ENCODE measurements at regions not wholly inside any gene's neighbourhood (a gene's known extent, or its start where the extent isn't known, plus 50 kb on each side); places are given as distances from the start of the nearest gene placed in this dataset.
"Not testable (repeated sequence)": the region's sequence is repeated elsewhere in the genome, so short reads cannot be mapped to it uniquely, and the experiment has no call there.

DNA sequence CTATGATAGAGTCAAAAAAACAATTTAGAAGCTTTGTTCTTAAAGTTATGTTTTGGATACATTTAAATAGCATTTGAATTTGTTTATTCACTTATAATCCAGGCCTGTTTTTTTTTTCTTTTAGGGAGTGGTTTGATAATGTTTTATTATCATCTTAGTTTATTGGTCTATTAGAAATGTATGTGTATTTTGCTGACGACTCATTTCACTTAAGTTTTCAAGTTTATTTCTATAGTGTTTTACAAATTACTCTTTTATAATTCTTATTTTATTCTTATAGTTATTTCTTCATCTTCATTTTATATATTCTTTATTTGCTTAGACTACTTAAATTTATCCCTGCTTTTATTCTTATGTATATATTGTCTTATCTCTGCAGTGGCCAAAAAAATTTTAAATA is 804.5 kb downstream of the NR4A2 start:
- intact Hi-C loops (cut with micrococcal nuclease): no loop called here
- H3K4me3 Mint-ChIP-seq: no peak overlapping the region
- H3K27ac Mint-ChIP-seq: no peak overlapping the region
- H3K4me1 Mint-ChIP-seq (ENCODE audit: low read depth): no peaks in the 10 kb centered on the region
- no peaks in the 10 kb centered on the region for H3K36me3 Mint-ChIP-seq (ENCODE audit: low read depth)
- H3K27me3 Mint-ChIP-seq: no peaks in the 10 kb centered on the region
- peaks cover 15% of the 10 kb centered on the region for H3K9me3 Mint-ChIP-seq

DNA sequence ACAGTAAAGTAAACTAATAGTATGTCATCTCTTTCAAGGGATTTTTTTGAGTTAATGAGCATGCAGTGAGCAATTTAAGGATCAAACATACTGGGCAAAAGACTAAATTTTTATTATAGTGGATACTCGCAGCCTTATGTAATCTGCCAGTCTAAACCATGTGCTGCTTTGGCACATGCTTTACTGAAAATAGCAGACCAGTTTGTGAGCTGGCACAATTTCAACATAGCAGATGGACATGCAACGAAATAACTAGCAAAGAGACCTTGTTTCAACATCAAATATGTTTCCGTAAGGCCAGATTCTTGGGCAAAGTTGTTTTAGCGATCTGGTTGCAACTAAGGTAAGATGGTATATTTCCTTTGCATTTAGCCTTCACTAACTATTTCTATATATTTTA is 807.3 kb downstream of the NR4A2 start:
- Mint-ChIP-seq H3K27ac (no peak overlapping the region), H3K27me3 (no peaks in the 10 kb centered on the region), H3K9me3 (peaks cover 17% of the 10 kb centered on the region), H3K4me3 (no peak overlapping the region), H3K36me3 (ENCODE audit: low read depth) (no peaks in the 10 kb centered on the region), H3K4me1 (ENCODE audit: low read depth) (no peaks in the 10 kb centered on the region)
- intact Hi-C loops (cut with micrococcal nuclease): no loop called here

DNA sequence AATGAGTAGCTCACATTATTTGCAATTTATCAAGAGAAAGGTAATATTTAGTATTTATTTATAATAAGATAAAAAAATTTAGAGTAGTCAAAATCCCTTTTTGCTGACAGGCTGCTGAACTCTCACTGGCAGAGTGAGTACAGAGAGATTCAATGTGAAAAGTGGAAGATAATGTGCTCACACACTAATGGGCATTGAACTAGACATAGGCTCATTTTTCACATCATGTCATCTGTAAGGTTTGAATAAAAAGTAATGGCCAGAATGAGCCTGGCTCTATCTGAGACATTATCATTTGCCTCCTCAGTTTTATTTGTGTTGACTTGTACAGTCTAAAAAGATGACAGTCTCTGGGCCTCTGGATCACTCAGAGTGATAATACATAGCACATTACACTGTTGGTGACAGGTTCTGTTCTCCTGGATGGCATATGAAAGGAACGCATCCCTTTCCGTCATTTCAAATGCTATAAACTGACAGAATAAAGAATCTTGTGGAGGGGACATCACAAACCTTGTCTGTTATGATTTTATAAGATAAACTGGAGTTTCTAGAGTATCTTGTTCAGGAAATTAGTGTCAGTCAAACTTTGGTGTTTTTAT is 812.9 kb downstream of the NR4A2 start:
- Mint-ChIP-seq H3K9me3 (peaks cover 5% of the 10 kb centered on the region), H3K27ac (no peak overlapping the region), H3K4me3 (no peak overlapping the region), H3K27me3 (no peaks in the 10 kb centered on the region), H3K4me1 (ENCODE audit: low read depth) (no peaks in the 10 kb centered on the region), H3K36me3 (ENCODE audit: low read depth) (no peaks in the 10 kb centered on the region)
- intact Hi-C loops (cut with micrococcal nuclease): no loop called here

DNA sequence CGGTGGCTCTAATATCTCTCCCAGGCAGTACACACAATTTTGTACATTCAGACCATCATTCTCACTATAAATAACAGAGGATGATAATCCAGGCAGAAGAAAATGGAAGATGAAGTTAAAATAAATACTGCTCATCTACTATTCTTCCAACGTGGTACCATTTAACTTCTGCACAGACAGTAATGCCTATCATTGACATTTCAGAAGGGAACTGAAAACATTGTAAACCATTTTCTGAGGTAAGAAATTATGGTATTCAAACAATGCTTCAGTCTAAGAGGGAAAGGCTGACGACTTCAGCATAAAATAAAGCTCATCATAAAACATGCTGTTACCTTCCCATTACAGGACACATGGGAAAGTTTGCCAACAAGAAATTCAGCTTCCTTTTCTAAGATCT is 814.4 kb downstream of the NR4A2 start:
- Mint-ChIP-seq H3K27ac (no peak overlapping the region), H3K36me3 (ENCODE audit: low read depth) (no peaks in the 10 kb centered on the region), H3K4me1 (ENCODE audit: low read depth) (no peaks in the 10 kb centered on the region), H3K9me3 (peaks cover 5% of the 10 kb centered on the region), H3K4me3 (no peak overlapping the region), H3K27me3 (no peaks in the 10 kb centered on the region)
- intact Hi-C loops (cut with micrococcal nuclease): no loop called here

DNA sequence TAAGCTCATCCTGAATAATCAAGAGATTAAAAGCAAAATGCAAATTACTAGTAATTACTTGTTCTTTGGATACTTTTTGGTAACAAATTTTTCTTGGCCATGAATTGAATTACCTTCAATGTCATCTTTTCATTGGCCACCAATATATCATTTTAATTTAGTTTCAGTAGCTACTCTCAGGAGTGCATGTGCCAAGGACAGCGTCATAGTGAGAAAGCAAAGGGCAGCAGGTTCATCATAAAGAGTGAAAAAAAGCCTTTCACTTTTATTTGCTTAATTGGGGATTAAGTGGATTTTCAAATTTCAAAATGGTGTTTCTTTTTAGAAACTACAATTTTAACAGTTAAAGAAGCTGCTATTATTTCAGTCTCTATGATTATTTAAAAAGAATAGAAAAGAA is 815.2 kb downstream of the NR4A2 start:
- H3K27ac Mint-ChIP-seq: no peak overlapping the region
- H3K4me3 Mint-ChIP-seq: no peak overlapping the region
- H3K4me1 Mint-ChIP-seq (ENCODE audit: low read depth): no peaks in the 10 kb centered on the region
- H3K9me3 Mint-ChIP-seq: peaks cover 5% of the 10 kb centered on the region
- H3K27me3 Mint-ChIP-seq: no peaks in the 10 kb centered on the region
- H3K36me3 Mint-ChIP-seq (ENCODE audit: low read depth): no peaks in the 10 kb centered on the region
- intact Hi-C loops (cut with micrococcal nuclease): no loop called here

DNA sequence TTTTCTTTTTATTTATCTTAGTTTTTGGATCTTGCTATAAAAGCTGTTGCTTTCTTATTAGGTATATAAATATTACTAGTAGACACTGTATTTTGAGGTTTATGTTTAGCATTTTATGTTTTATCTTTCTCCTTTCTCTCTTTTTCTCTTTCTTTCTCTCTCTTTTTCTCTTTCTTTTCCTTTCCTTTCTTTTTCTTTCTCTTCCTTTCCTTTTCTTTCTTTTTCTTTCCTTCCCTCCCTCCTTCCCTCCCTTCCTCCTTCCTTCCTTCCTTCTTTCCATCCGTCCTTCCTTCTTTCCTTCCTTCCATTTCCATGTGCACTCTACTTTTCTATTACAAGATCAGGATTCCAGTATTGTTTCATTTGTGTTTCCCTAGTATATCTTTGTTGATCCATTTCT is 814.8 kb downstream of the KCNJ3 start:
- intact Hi-C loops (cut with micrococcal nuclease): no loop called here
- no peaks in the 10 kb centered on the region for H3K9me3 Mint-ChIP-seq
- no peaks in the 10 kb centered on the region for H3K36me3 Mint-ChIP-seq (ENCODE audit: low read depth)
- H3K4me3 Mint-ChIP-seq: no peak overlapping the region
- no peak overlapping the region for H3K27ac Mint-ChIP-seq
- no peaks in the 10 kb centered on the region for H3K4me1 Mint-ChIP-seq (ENCODE audit: low read depth)
- no peaks in the 10 kb centered on the region for H3K27me3 Mint-ChIP-seq

DNA sequence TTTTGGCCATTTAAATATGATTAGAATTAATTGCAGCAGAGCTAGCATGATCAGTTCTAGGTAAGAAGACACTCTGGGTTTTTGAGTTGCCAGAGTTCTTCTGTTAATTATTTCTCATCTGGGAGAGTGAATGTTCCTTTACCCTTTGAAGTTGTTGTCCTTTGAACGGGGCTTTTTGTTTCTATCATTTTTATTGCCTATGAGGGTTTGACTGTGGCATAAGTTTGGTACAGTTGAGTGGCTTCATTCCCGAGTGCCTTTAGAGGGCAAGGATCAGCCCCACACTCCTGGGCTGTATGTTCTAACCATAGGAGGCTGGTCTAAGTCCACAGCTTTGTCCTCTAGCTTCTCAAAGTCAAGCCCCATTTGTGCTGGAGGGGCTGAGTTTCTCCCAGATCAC is 804.3 kb downstream of the KCNJ3 start:
- peaks cover 35% of the 10 kb centered on the region for H3K9me3 Mint-ChIP-seq
- H3K36me3 Mint-ChIP-seq (ENCODE audit: low read depth): no peaks in the 10 kb centered on the region
- no peaks in the 10 kb centered on the region for H3K4me1 Mint-ChIP-seq (ENCODE audit: low read depth)
- intact Hi-C loops (cut with micrococcal nuclease): no loop called here
- H3K27me3 Mint-ChIP-seq: no peaks in the 10 kb centered on the region
- H3K4me3 Mint-ChIP-seq: no peak overlapping the region
- no peak overlapping the region for H3K27ac Mint-ChIP-seq

DNA sequence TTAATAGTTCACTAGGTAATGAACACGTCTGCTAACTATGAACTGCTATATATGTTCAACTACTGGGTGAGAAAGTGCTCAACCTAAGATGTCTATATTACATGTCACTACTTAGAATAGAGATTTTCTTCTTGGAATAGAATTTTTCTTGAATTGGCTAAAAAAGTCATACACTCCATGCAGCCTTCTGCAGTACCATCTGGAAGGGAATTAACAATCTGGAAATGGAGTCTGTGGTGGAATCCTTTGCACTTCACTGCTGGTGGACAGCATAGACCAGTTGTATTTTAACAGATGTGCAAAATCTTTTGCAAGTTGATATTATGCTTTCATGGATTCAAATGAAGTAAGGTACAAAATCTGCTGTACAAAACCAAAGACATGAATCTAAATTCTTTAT is 799.6 kb downstream of the KCNJ3 start:
- peaks cover 13% of the 10 kb centered on the region for H3K9me3 Mint-ChIP-seq
- H3K27ac Mint-ChIP-seq: no peak overlapping the region
- intact Hi-C loops (cut with micrococcal nuclease): no loop called here
- no peaks in the 10 kb centered on the region for H3K36me3 Mint-ChIP-seq (ENCODE audit: low read depth)
- no peak overlapping the region for H3K4me3 Mint-ChIP-seq
- no peaks in the 10 kb centered on the region for H3K4me1 Mint-ChIP-seq (ENCODE audit: low read depth)
- H3K27me3 Mint-ChIP-seq: no peaks in the 10 kb centered on the region

DNA sequence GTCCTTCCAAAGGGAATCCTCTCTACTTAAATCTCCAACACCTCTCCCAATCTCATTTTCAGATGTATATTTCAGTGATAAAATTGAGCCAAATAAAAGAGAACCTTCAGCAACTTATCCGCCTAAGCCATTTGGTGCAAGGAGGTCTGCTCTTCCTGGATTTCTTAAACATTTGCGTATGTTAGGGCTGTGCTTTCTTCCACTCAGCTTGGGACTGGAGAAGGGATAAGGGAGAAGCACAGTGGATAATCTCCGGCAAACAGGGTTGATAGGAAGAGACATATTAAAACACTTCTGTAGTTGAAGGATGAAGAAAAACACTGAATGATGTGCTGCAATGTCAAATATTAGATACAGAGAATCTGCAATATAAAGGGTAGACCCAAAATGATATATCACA is 796.2 kb downstream of the KCNJ3 start:
- no peak overlapping the region for H3K4me3 Mint-ChIP-seq
- H3K27me3 Mint-ChIP-seq: no peaks in the 10 kb centered on the region
- H3K4me1 Mint-ChIP-seq (ENCODE audit: low read depth): no peaks in the 10 kb centered on the region
- intact Hi-C loops (cut with micrococcal nuclease): no loop called here
- H3K9me3 Mint-ChIP-seq: peaks cover 8% of the 10 kb centered on the region
- no peak overlapping the region for H3K27ac Mint-ChIP-seq
- H3K36me3 Mint-ChIP-seq (ENCODE audit: low read depth): no peaks in the 10 kb centered on the region

DNA sequence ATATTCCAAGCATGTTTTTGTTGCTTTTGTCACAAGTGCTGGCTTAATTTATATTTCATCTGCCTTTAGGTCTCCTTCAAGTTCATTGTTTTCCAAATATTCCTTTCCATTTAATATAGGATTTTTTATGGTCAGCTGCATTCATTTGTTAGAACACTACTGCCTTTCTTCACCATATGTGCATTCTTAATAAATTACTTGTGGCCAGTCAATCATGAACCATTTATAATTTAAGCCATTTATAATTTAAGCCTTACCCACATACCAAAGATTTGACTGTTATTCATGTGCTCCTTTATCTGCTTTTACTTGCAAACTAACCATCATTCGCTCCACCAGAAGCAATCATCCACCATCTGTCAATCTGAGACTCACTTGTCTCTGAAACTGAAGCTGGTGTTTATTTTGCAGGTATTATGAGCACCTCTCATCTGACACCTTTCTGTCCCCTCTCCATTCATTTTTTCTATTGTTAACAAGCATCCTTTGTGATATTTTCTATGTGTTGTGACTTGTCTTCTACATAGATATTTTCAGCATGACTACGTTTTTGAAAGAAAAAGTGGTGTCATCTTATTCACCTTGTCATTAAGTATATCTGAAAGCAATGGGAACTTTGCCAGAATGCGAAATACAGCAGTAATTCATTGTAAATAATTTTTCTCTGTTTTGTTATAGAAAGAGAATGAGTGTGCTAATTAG is 786.8 kb downstream of the KCNJ3 start:
- Mint-ChIP-seq H3K36me3 (ENCODE audit: low read depth) (no peaks in the 10 kb centered on the region), H3K4me3 (no peak overlapping the region), H3K9me3 (peaks cover 20% of the 10 kb centered on the region), H3K4me1 (ENCODE audit: low read depth) (no peaks in the 10 kb centered on the region), H3K27me3 (no peaks in the 10 kb centered on the region), H3K27ac (no peak overlapping the region)
- intact Hi-C loops (cut with micrococcal nuclease): no loop called here

DNA sequence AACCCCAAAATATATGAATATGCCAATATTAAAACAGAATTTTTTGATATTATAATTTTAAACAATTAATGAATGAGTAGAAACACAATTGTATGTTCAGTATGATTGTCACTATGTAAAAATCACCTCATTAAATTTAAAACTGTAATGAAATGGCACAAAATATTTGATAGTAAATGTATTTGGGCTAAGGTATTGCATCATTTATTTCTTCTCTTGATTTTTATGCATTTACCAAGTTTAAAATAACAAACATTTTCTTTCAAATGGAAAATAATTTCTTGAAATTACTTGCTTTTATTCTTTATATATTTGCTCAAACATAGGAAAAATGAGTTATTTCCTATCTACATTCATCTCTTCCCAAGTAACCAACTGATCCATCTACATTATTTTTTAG is 782.6 kb downstream of the KCNJ3 start:
- Mint-ChIP-seq H3K27me3 (no peaks in the 10 kb centered on the region), H3K4me1 (ENCODE audit: low read depth) (no peaks in the 10 kb centered on the region), H3K9me3 (peaks cover 20% of the 10 kb centered on the region), H3K27ac (no peak overlapping the region), H3K36me3 (ENCODE audit: low read depth) (no peaks in the 10 kb centered on the region), H3K4me3 (no peak overlapping the region)
- intact Hi-C loops (cut with micrococcal nuclease): no loop called here

DNA sequence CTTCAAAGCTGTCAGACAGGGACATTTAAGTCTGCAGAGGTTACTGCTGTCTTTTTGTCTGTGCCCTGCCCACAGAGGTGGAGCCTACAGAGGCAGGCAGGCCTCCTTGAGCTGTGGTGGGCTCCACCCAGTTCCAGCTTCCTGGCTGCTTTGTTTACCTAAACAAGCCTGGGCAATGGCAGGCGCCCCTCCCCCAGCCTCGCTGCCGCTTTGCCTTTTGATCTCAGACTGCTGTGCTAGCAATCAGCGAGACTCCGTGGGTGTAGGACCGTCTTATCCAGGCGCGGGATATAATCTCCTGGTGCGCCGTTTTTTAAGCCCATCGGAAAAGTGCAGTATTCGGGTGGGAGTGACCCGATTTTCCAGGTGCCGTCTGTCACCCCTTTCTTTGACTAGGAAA is 773.5 kb downstream of the KCNJ3 start:
- H3K4me3 Mint-ChIP-seq; intact Hi-C loops (cut with micrococcal nuclease); H3K4me1 Mint-ChIP-seq (ENCODE audit: low read depth): not testable (repeated sequence)

DNA sequence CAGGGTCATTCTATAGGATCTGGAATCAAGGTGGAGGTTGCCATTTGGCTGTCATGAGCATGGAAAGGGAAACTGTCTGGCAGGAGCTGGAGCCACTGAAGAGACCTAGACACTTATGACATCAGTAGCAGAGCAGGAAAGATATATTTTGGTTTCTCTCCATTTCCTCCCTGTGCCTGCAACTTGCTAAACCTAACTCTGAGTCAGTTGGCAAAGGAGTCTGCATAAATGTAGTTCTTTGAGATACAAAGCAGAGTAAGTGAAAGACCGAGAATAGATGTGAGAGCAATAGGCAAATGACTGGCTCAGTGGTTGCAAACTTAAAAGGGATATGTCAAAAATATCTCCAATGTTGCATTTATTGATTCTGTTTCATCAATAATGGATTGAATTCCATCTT is 757.7 kb downstream of the KCNJ3 start:
- Mint-ChIP-seq H3K4me3 (no peak overlapping the region), H3K9me3 (no peaks in the 10 kb centered on the region), H3K36me3 (ENCODE audit: low read depth) (no peaks in the 10 kb centered on the region), H3K4me1 (ENCODE audit: low read depth) (no peaks in the 10 kb centered on the region), H3K27me3 (no peaks in the 10 kb centered on the region), H3K27ac (no peak overlapping the region)
- intact Hi-C loops (cut with micrococcal nuclease): no loop called here

More for the DNA sequence above, 773.5 kb downstream of the KCNJ3 start:
- H3K27me3 Mint-ChIP-seq; H3K36me3 Mint-ChIP-seq (ENCODE audit: low read depth); H3K27ac Mint-ChIP-seq: not testable (repeated sequence)
- peaks cover 36% of the 10 kb centered on the region for H3K9me3 Mint-ChIP-seq

DNA sequence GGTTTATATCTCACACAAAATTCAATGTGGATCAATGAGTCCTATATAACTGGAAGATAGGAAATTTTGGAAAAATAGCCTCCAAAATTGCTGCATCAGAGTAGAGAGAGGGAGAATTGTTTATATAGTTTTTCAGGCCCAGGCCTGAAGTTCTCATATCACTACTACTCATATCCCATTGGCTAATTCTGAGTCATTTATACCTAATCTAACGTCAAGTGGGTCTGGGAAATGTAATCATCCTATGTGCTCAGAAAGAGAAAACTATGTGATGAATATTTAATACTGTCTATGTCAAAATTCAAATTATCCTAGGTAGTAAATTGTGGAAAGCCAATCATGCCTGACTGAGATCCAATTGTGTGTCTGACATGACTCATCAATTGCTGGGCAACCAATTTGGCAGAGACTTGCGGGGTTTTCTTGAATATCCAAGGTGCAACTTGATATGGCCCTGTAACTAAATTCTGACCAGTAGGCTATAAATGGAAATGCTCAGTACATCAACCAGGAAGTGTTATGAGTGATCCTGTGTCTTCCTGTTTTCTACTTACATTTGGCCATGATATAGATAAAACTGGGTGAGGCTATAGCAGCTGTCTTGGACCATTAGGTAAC is 744.4 kb downstream of the KCNJ3 start:
- Mint-ChIP-seq H3K36me3 (ENCODE audit: low read depth) (no peaks in the 10 kb centered on the region), H3K27me3 (no peaks in the 10 kb centered on the region), H3K4me3 (no peak overlapping the region), H3K9me3 (peaks cover 29% of the 10 kb centered on the region), H3K4me1 (ENCODE audit: low read depth) (no peaks in the 10 kb centered on the region), H3K27ac (no peak overlapping the region)
- intact Hi-C loops (cut with micrococcal nuclease): no loop called here

DNA sequence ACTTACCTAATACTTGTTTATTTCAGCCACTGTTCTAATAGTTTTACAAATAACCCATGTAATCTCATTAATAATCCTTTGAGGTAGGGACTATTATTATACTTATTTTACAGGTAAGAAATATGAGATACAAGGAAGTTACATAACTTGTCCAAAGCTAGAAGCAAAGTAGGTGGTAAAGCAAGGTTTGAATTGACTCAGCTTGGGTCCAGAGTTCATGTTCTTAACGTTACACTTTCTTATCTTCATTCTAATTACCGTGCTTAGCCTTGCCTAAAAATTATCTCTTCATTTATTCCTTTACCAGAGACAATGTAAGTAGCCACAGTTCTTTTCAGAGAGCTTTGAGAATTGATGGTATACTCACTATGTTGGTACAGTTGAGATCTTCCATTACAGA is 743.6 kb downstream of the KCNJ3 start:
- Mint-ChIP-seq H3K27me3 (no peaks in the 10 kb centered on the region), H3K4me3 (no peak overlapping the region), H3K27ac (no peak overlapping the region), H3K9me3 (peaks cover 37% of the 10 kb centered on the region), H3K36me3 (ENCODE audit: low read depth) (no peaks in the 10 kb centered on the region), H3K4me1 (ENCODE audit: low read depth) (no peaks in the 10 kb centered on the region)
- intact Hi-C loops (cut with micrococcal nuclease): no loop called here

Data from dendritic cell treated with granulocyte-macrophage colony-stimulating factor and Interleukin-4, amounts not matched to agents 40 ng/mL and 50 ng/mL, for 4 days (primary cell).